NCI-H748 treated with DMSO at 0.1 percent for 48 hours (cell line): ENCODE measurements at regions not wholly inside any gene's neighbourhood (a gene's known extent, or its start where the extent isn't known, plus 50 kb on each side); places are given as distances from the start of the nearest gene placed in this dataset.

Experiments used
- DNase-seq: peaks from one replicate; lab custom pipeline; 2025; lab: John Stamatoyannopoulos, UW

- DNase-seq: no peak
These were observed 85.6 kb downstream of the CD8B2 start for GRCh38 chr2:106572541-106573450.

GRCh38 chr2:106573773-106574172 is 86.6 kb downstream of the CD8B2 start:
- no peak for DNase-seq

- no peak for DNase-seq
These were observed 88.8 kb downstream of the CD8B2 start for GRCh38 chr2:106575955-106576354.

GRCh38 chr2:106577255-106577651 is 90.1 kb downstream of the CD8B2 start:
- DNase-seq: no peak

- no peak for DNase-seq
These were observed 92.6 kb downstream of the CD8B2 start for GRCh38 chr2:106579750-106580197.

GRCh38 chr2:106580241-106580640 is 93.1 kb downstream of the CD8B2 start:
- no peak for DNase-seq

- no peak for DNase-seq
These were observed 94.2 kb downstream of the CD8B2 start for GRCh38 chr2:106581328-106581727.

- no peak for DNase-seq
These were observed 94.6 kb downstream of the CD8B2 start for GRCh38 chr2:106581755-106582147.

GRCh38 chr2:106582148-106583143 is 95.3 kb downstream of the CD8B2 start:
- peak; percentile 49 for DNase-seq

GRCh38 chr2:106584304-106584954 is 97.3 kb downstream of the CD8B2 start:
- DNase-seq: no peak

GRCh38 chr2:106596844-106597243 is 109.7 kb downstream of the CD8B2 start:
- DNase-seq: no peak

- DNase-seq: no peak
These were observed 112.4 kb downstream of the CD8B2 start for GRCh38 chr2:106599540-106599939.

GRCh38 chr2:106602042-106602441 is 114.9 kb downstream of the CD8B2 start:
- no peak for DNase-seq

- DNase-seq: no peak
These were observed 119.5 kb downstream of the CD8B2 start for GRCh38 chr2:106606652-106607051.

- no peak for DNase-seq
These were observed 120.2 kb downstream of the CD8B2 start for GRCh38 chr2:106607371-106607770.

GRCh38 chr2:106609780-106610179 is 122.6 kb downstream of the CD8B2 start:
- no peak for DNase-seq

- DNase-seq: no peak
These were observed 127.5 kb downstream of the CD8B2 start for GRCh38 chr2:106614511-106615291.

GRCh38 chr2:106618614-106619013 is 131.4 kb downstream of the CD8B2 start:
- no peak for DNase-seq

- no peak for DNase-seq
These were observed 136.3 kb downstream of the CD8B2 start for GRCh38 chr2:106623456-106623855.

- no peak for DNase-seq
These were observed 137.7 kb downstream of the CD8B2 start for GRCh38 chr2:106624787-106625380.

- DNase-seq: no peak
These were observed 141.2 kb downstream of the CD8B2 start for GRCh38 chr2:106628377-106628776.
